ENCODE measurements at regions not wholly inside any gene's neighbourhood (a gene's known extent, or its start where the extent isn't known, plus 50 kb on each side); places are given as distances from the start of the nearest gene placed in this dataset.

- TF ChIP-seq, protein P1, sequence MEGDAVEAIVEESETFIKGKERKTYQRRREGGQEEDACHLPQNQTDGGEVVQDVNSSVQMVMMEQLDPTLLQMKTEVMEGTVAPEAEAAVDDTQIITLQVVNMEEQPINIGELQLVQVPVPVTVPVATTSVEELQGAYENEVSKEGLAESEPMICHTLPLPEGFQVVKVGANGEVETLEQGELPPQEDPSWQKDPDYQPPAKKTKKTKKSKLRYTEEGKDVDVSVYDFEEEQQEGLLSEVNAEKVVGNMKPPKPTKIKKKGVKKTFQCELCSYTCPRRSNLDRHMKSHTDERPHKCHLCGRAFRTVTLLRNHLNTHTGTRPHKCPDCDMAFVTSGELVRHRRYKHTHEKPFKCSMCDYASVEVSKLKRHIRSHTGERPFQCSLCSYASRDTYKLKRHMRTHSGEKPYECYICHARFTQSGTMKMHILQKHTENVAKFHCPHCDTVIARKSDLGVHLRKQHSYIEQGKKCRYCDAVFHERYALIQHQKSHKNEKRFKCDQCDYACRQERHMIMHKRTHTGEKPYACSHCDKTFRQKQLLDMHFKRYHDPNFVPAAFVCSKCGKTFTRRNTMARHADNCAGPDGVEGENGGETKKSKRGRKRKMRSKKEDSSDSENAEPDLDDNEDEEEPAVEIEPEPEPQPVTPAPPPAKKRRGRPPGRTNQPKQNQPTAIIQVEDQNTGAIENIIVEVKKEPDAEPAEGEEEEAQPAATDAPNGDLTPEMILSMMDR (IDR thresholded peaks at IDR 0.05): no peak
- TF ChIP-seq FOXJ3 (CRISPR knock-in tag; IDR thresholded peaks at IDR 0.05; ENCODE audit: borderline replicate concordance) (no peak), ATF3 (CRISPR knock-in tag; conservative IDR thresholded peaks at IDR 0.05) (no peak), ETV6 (CRISPR knock-in tag; IDR thresholded peaks at IDR 0.05) (no peak), HMGXB4 (CRISPR knock-in tag; IDR thresholded peaks at IDR 0.05) (no peak), CBFB (CRISPR knock-in tag; IDR thresholded peaks at IDR 0.05; ENCODE audit: low read depth) (no peak), JUN (CRISPR knock-in tag; IDR thresholded peaks at IDR 0.05) (no peak), NR2C2 (CRISPR knock-in tag; IDR thresholded peaks at IDR 0.05) (no peak), ZNF263 (CRISPR knock-in tag; IDR thresholded peaks at IDR 0.05; ENCODE audit: low read depth) (no peak)
- TF ChIP-seq, protein P2, sequence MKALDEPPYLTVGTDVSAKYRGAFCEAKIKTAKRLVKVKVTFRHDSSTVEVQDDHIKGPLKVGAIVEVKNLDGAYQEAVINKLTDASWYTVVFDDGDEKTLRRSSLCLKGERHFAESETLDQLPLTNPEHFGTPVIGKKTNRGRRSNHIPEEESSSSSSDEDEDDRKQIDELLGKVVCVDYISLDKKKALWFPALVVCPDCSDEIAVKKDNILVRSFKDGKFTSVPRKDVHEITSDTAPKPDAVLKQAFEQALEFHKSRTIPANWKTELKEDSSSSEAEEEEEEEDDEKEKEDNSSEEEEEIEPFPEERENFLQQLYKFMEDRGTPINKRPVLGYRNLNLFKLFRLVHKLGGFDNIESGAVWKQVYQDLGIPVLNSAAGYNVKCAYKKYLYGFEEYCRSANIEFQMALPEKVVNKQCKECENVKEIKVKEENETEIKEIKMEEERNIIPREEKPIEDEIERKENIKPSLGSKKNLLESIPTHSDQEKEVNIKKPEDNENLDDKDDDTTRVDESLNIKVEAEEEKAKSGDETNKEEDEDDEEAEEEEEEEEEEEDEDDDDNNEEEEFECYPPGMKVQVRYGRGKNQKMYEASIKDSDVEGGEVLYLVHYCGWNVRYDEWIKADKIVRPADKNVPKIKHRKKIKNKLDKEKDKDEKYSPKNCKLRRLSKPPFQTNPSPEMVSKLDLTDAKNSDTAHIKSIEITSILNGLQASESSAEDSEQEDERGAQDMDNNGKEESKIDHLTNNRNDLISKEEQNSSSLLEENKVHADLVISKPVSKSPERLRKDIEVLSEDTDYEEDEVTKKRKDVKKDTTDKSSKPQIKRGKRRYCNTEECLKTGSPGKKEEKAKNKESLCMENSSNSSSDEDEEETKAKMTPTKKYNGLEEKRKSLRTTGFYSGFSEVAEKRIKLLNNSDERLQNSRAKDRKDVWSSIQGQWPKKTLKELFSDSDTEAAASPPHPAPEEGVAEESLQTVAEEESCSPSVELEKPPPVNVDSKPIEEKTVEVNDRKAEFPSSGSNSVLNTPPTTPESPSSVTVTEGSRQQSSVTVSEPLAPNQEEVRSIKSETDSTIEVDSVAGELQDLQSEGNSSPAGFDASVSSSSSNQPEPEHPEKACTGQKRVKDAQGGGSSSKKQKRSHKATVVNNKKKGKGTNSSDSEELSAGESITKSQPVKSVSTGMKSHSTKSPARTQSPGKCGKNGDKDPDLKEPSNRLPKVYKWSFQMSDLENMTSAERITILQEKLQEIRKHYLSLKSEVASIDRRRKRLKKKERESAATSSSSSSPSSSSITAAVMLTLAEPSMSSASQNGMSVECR (CRISPR knock-in tag; IDR thresholded peaks at IDR 0.05; ENCODE audit: borderline replicate concordance): no peak
These were observed 348.3 kb upstream of the B3GAT1 start for GRCh38 chr11:134760299-134760698.

Data from WTC11 (cell line).